H1 (cell line): ENCODE measurements at regions not wholly inside any gene's neighbourhood (a gene's known extent, or its start where the extent isn't known, plus 50 kb on each side); places are given as distances from the start of the nearest gene placed in this dataset.

Source experiments
- CTCF ChIA-PET: fragments of 300-600 bp; sonication (Branson Sonifier 250); formaldehyde crosslinking; loops from one replicate; lab custom pipeline; 2021; ENCODE audit not compliant: partially characterized antibody; lab: Charles Lee
- POLR2A ChIA-PET: fragments of 300-600 bp; sonication (Branson Sonifier 250); formaldehyde crosslinking; loops from one replicate; lab custom pipeline; 2021; ENCODE audit warnings: inconsistent platforms; ENCODE audit not compliant: partially characterized antibody; lab: Charles Lee
- DNase-seq, 2 experiments: peaks; one replicate each; pipeline versions ENCODE4 v3.0.0 to v3.0.0-alpha.2; 2010 to 2022; ENCODE audit warnings: low spot score in 2 of 2, low read depth in 1 of 2, mixed read lengths in 1 of 2
- FAIRE-seq: peaks from 2 replicates; lab custom pipeline; 2011; peaks lifted over from hg19 to GRCh38; lab: Jason Lieb, UNC
- H2AFZ ChIP-seq: 2 replicates; pipeline ENCODE4 v1.8.1; 2012; ENCODE audit warnings: low read length, inconsistent platforms
- H2AK5ac ChIP-seq: 2 replicates; pipeline ENCODE4 v1.6.1; 2013; ENCODE audit warnings: low read depth, low read length
- H2BK120ac ChIP-seq: replicated peaks from 2 replicates; pipeline ENCODE3; 2013; ENCODE audit warnings: low read depth, low read length, inconsistent platforms
- H2BK12ac ChIP-seq: 2 replicates; pipeline ENCODE4 v1.6.1; 2013; ENCODE audit warnings: low read depth, low read length
- H2BK15ac ChIP-seq: 2 replicates; pipeline ENCODE4 v1.6.1; 2013; ENCODE audit warnings: low read length
- H2BK20ac ChIP-seq: 2 replicates; pipeline ENCODE4 v1.6.1; 2013; ENCODE audit warnings: low read length
- H2BK5ac ChIP-seq: 2 replicates; pipeline ENCODE4 v1.6.1; 2013; ENCODE audit warnings: low read depth, low read length
- H3K14ac ChIP-seq: 2 replicates; pipeline ENCODE4 v1.6.1; 2013; ENCODE audit warnings: inconsistent platforms; ENCODE audit not compliant: insufficient read length
- H3K18ac ChIP-seq: 2 replicates; pipeline ENCODE4 v1.6.1; 2013; ENCODE audit warnings: low read length; ENCODE audit errors: extremely low read depth
- H3K23ac ChIP-seq: 2 replicates; pipeline ENCODE4 v1.6.1; 2013; ENCODE audit warnings: inconsistent platforms; ENCODE audit not compliant: insufficient read length
- H3K23me2 ChIP-seq: 2 replicates; pipeline ENCODE4 v1.6.1; 2013; ENCODE audit warnings: low read depth, low read length
- H3K27ac ChIP-seq: 2 replicates; pipeline ENCODE4 v1.6.1; 2011; ENCODE audit warnings: low read depth, low read length, inconsistent platforms
- H3K27me3 ChIP-seq, 4 experiments: replicated peaks in 1 of 4; 1 replicate in 1 of 4; 2 replicates in 3 of 4; pipeline versions ENCODE4 v1.6.1 to v1.8.1; 2011 to 2013; ENCODE audit warnings: low read length in 3 of 4, mild to moderate bottlenecking in 3 of 4, inconsistent platforms in 2 of 4, mixed read lengths in 2 of 4, moderate library complexity in 1 of 4; ENCODE audit not compliant: control insufficient read depth in 3 of 4, insufficient read depth in 3 of 4; ENCODE audit errors: extremely low read depth in 1 of 4
- H3K36me3 ChIP-seq, 4 experiments: 2 replicates each; pipeline versions ENCODE4 v1.6.1 to v1.8.1; 2011 to 2013; ENCODE audit warnings: mild to moderate bottlenecking in 4 of 4, low read length in 3 of 4, moderate library complexity in 2 of 4, control low read depth in 1 of 4, inconsistent platforms in 1 of 4; ENCODE audit not compliant: insufficient read depth in 4 of 4, control insufficient read depth in 2 of 4
- H3K4ac ChIP-seq: replicated peaks from 2 replicates; pipeline ENCODE3; 2013; ENCODE audit warnings: low read length, low read depth, mixed read lengths, inconsistent platforms; ENCODE audit not compliant: insufficient read length
- H3K4me1 ChIP-seq, 4 experiments: replicated peaks in 1 of 4; 1 replicate in 1 of 4; 2 replicates in 3 of 4; pipeline versions ENCODE4 v1.6.1 to v1.8.1; 2011 to 2013; ENCODE audit warnings: low read length in 3 of 4, inconsistent platforms in 2 of 4, mixed read lengths in 1 of 4; ENCODE audit not compliant: insufficient read depth in 4 of 4, control insufficient read depth in 3 of 4
- H3K4me2 ChIP-seq, 2 experiments: 2 replicates each; pipeline versions ENCODE4 v1.6.1 to v1.8.1; 2011 to 2013; ENCODE audit warnings: low read depth in 2 of 2, low read length in 2 of 2, control low read depth in 1 of 2, inconsistent platforms in 1 of 2, mild to moderate bottlenecking in 1 of 2; ENCODE audit not compliant: insufficient read depth in 1 of 2
- H3K4me3 ChIP-seq, 4 experiments: fragments of 200-600, 300-600 bp in 1 of 4; sonication (generic), shearing (Covaris generic), sonication (Bioruptor Twin) in 1 of 4; 2 replicates each; pipeline versions ENCODE4 v1.5.1 to v1.8.1; 2011 to 2016; ENCODE audit warnings: low read length in 4 of 4, low read depth in 3 of 4, control low read depth in 2 of 4, inconsistent platforms in 2 of 4, mild to moderate bottlenecking in 2 of 4, mixed read lengths in 1 of 4, moderate library complexity in 1 of 4; ENCODE audit not compliant: insufficient read depth in 2 of 4; ENCODE audit errors: extremely low read depth in 1 of 4
- H3K56ac ChIP-seq: replicated peaks from 2 replicates; pipeline ENCODE3; 2013; ENCODE audit warnings: low read depth, mild to moderate bottlenecking, mixed read lengths, low read length, inconsistent platforms; ENCODE audit not compliant: insufficient read length
- H3K79me1 ChIP-seq: 2 replicates; pipeline ENCODE4 v1.6.1; 2013; ENCODE audit warnings: low read depth, low read length, control low read depth
- H3K79me2 ChIP-seq, 2 experiments: 2 replicates each; pipeline versions ENCODE4 v1.6.1 to v1.8.1; 2012 to 2013; ENCODE audit warnings: low read length in 2 of 2, mild to moderate bottlenecking in 2 of 2, inconsistent platforms in 1 of 2; ENCODE audit not compliant: insufficient read depth in 2 of 2, control insufficient read depth in 1 of 2
- H3K9ac ChIP-seq, 4 experiments: replicated peaks in 1 of 4; 1 replicate in 1 of 4; 2 replicates in 3 of 4; pipeline versions ENCODE4 v1.6.1 to v1.8.1; 2011 to 2013; ENCODE audit warnings: low read depth in 3 of 4, low read length in 3 of 4, control low read depth in 2 of 4, mild to moderate bottlenecking in 2 of 4, moderate library complexity in 2 of 4, inconsistent platforms in 1 of 4; ENCODE audit errors: extremely low read depth in 1 of 4
- H3K9me3 ChIP-seq, 2 experiments: 2 replicates each; pipeline versions ENCODE4 v1.6.1 to v1.8.1; 2012 to 2013; ENCODE audit warnings: mild to moderate bottlenecking in 2 of 2, moderate library complexity in 2 of 2, control low read depth in 1 of 2, inconsistent platforms in 1 of 2, low read depth in 1 of 2, low read length in 1 of 2, mixed read lengths in 1 of 2; ENCODE audit not compliant: insufficient read depth in 2 of 2
- H4K20me1 ChIP-seq, 2 experiments: replicated peaks in 1 of 2; 2 replicates each; pipeline versions ENCODE3 to v1.8.1; 2011 to 2013; ENCODE audit warnings: inconsistent platforms in 2 of 2, low read length in 2 of 2, mild to moderate bottlenecking in 1 of 2; ENCODE audit not compliant: insufficient read depth in 2 of 2, control insufficient read depth in 1 of 2
- H4K5ac ChIP-seq: 2 replicates; pipeline ENCODE4 v1.6.1; 2013; ENCODE audit warnings: low read length, low read depth, mixed read lengths, inconsistent platforms; ENCODE audit not compliant: insufficient read length
- H4K8ac ChIP-seq: 2 replicates; pipeline ENCODE4 v1.8.0; 2013; ENCODE audit warnings: mild to moderate bottlenecking, moderate library complexity, low read length, inconsistent platforms; ENCODE audit not compliant: insufficient read depth; ENCODE audit errors: extremely low read depth
- H4K91ac ChIP-seq: replicated peaks from 2 replicates; pipeline ENCODE3; 2013; ENCODE audit warnings: low read length, mixed read lengths, inconsistent platforms; ENCODE audit not compliant: insufficient read length
- CEBPB ChIP-seq: IDR thresholded peaks from 2 replicates; pipeline ENCODE4 v1.6.1; 2012; ENCODE audit warnings: low read depth, low read length
- TBP ChIP-seq: IDR thresholded peaks from 2 replicates; pipeline ENCODE4 v1.6.1; 2011; ENCODE audit warnings: low read depth, low read length, improper control_type of control experiment
- WGBS, 2 experiments: shearing (Covaris generic) in 1 of 2; methylation state at CpG; one replicate each; pipeline versions ENCODE4 v1.1.6 to v1.1.7; 2013 to 2015; ENCODE audit warnings: low lambda C conversion rate in 2 of 2, mixed read lengths in 2 of 2, inconsistent platforms in 1 of 2, low coverage in 1 of 2, missing lambda C conversion rate in 1 of 2; ENCODE audit not compliant: insufficient replicate concordance in 2 of 2, insufficient coverage in 1 of 2, insufficient read length in 1 of 2; ENCODE audit errors: extremely low coverage in 1 of 2, missing lambda C conversion rate in 1 of 2; 5-methylcytosine and 5-hydroxymethylcytosine counted together

DNA sequence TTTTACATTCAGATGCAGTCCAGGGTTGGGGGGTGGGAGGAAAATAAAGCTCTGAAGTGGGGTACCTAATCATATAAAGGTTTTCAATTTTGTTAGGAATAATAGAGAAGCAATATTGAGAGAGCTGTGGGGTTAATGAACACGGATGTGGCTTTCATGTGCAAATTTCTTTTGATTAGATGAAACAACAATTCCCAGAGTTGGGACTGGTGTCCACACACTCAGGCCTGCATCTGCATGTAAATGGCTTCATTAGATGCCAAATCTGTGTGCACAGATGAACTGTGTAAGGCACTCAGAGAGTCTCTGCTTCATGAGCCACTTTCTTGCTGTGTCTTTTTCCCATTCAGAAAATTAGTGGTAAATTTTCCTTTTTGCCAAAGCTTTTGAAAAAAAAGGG, 377.1 kb upstream of the NOVA1 start:
- no peak for FAIRE-seq

More for the DNA sequence above, 377.1 kb upstream of the NOVA1 start:
- H3K4me2 ChIP-seq: no peak overlapping the region
- H2BK15ac ChIP-seq: no peak overlapping the region
- peaks cover 0 to 1% (median 0%) of the 10 kb centered on the region in 4 experiments; a peak in 1 of 7 replicates for H3K27me3 ChIP-seq
- ChIA-PET CTCF (no interaction called here), POLR2A (no interaction called here)
- H4K20me1 ChIP-seq: no peaks in the 10 kb centered on the region
- no peak overlapping the region for H3K56ac ChIP-seq
- no peaks in the 10 kb centered on the region for H3K9me3 ChIP-seq
- 91% methylated on average over 1 of the region's 1 CpG; no CpG with 5 or more reads in 1 of the 2 experiments for WGBS, 2 experiments
- H3K36me3 ChIP-seq: no peaks in the 10 kb centered on the region
- H2BK20ac ChIP-seq: no peak overlapping the region
- H3K79me1 ChIP-seq: no peaks in the 10 kb centered on the region
- no peak overlapping the region for H2BK5ac ChIP-seq
- H3K23ac ChIP-seq: no peak overlapping the region
- TF ChIP-seq TBP (no peak), CEBPB (no peak)
- no peak overlapping the region for H2BK120ac ChIP-seq
- no peaks in the 10 kb centered on the region for H3K79me2 ChIP-seq
- no peaks in the 10 kb centered on the region for H3K4me1 ChIP-seq
- H3K23me2 ChIP-seq: no peaks in the 10 kb centered on the region
- no peak overlapping the region for H2AK5ac ChIP-seq
- H3K4ac ChIP-seq: no peak overlapping the region
- no peak overlapping the region for H3K14ac ChIP-seq
- no peak overlapping the region for H4K91ac ChIP-seq
- no peak overlapping the region for H3K9ac ChIP-seq
- no peak overlapping the region for H2AFZ ChIP-seq
- no peak overlapping the region for H4K8ac ChIP-seq
- no peak overlapping the region for H3K18ac ChIP-seq
- no peak overlapping the region for H3K27ac ChIP-seq
- DNase-seq: no peak
- H3K4me3 ChIP-seq: no peak overlapping the region
- H4K5ac ChIP-seq: no peak overlapping the region
- H2BK12ac ChIP-seq: no peak overlapping the region
